IPS-15b (cell line): ENCODE measurements at regions not wholly inside any gene's neighbourhood (a gene's known extent, or its start where the extent isn't known, plus 50 kb on each side); places are given as distances from the start of the nearest gene placed in this dataset.

ENCODE experiments used
- H3K27me3 ChIP-seq: one replicate; pipeline ENCODE4 v1.6.1; 2013; ENCODE audit warnings: low read length; ENCODE audit not compliant: control insufficient read depth, insufficient read depth
- H3K36me3 ChIP-seq: one replicate; pipeline ENCODE4 v1.6.1; 2013; ENCODE audit warnings: low read length; ENCODE audit not compliant: control insufficient read depth, insufficient read depth
- H3K4me1 ChIP-seq: one replicate; pipeline ENCODE4 v1.6.1; 2013; ENCODE audit warnings: mild to moderate bottlenecking, low read length; ENCODE audit not compliant: control insufficient read depth, insufficient read depth
- H3K4me3 ChIP-seq: one replicate; pipeline ENCODE4 v1.5.1; 2013; ENCODE audit warnings: low read depth, low read length
- H3K9ac ChIP-seq: one replicate; pipeline ENCODE4 v1.6.1; 2013; ENCODE audit warnings: low read depth, mild to moderate bottlenecking, low read length
- H3K9me3 ChIP-seq: one replicate; pipeline ENCODE4 v1.6.1; 2013; ENCODE audit warnings: mild to moderate bottlenecking, low read length; ENCODE audit not compliant: control insufficient read depth, insufficient read depth

GRCh38 chrX:137101273-137101990, 67.6 kb upstream of the GPR101 start:
- no peaks in the 10 kb centered on the region for H3K4me1 ChIP-seq
- H3K36me3 ChIP-seq = no peaks in the 10 kb centered on the region
- no peak overlapping the region for H3K9ac ChIP-seq
- H3K4me3 ChIP-seq = no peak overlapping the region
- peaks cover 5% of the 10 kb centered on the region for H3K9me3 ChIP-seq
- H3K27me3 ChIP-seq = no peaks in the 10 kb centered on the region
